Fibroblast of pulmonary artery (primary cell): ENCODE measurements at regions not wholly inside any gene's neighbourhood (a gene's known extent, or its start where the extent isn't known, plus 50 kb on each side); places are given as distances from the start of the nearest gene placed in this dataset.

Experiments used
- DNase-seq: peaks from one replicate; pipeline ENCODE4 v3.0.0-alpha.2; 2010; ENCODE audit warnings: low read depth
- H3K4me3 ChIP-seq: replicated peaks from 2 replicates; pipeline ENCODE4 v1.5.1; 2011; ENCODE audit warnings: low read depth, mild to moderate bottlenecking, control low read depth, low read length, moderate library complexity
- TF ChIP-seq, protein P1 (sequence below): IDR thresholded peaks from 2 replicates; pipeline ENCODE4 v1.5.1; 2011; ENCODE audit warnings: mild to moderate bottlenecking, control low read depth, low read length, inconsistent platforms; ENCODE audit errors: missing control alignments

GRCh38 chr3:18247139-18247695, 177.9 kb downstream of the SATB1 start:
- TF ChIP-seq, protein P1, sequence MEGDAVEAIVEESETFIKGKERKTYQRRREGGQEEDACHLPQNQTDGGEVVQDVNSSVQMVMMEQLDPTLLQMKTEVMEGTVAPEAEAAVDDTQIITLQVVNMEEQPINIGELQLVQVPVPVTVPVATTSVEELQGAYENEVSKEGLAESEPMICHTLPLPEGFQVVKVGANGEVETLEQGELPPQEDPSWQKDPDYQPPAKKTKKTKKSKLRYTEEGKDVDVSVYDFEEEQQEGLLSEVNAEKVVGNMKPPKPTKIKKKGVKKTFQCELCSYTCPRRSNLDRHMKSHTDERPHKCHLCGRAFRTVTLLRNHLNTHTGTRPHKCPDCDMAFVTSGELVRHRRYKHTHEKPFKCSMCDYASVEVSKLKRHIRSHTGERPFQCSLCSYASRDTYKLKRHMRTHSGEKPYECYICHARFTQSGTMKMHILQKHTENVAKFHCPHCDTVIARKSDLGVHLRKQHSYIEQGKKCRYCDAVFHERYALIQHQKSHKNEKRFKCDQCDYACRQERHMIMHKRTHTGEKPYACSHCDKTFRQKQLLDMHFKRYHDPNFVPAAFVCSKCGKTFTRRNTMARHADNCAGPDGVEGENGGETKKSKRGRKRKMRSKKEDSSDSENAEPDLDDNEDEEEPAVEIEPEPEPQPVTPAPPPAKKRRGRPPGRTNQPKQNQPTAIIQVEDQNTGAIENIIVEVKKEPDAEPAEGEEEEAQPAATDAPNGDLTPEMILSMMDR, result no peak

DNA sequence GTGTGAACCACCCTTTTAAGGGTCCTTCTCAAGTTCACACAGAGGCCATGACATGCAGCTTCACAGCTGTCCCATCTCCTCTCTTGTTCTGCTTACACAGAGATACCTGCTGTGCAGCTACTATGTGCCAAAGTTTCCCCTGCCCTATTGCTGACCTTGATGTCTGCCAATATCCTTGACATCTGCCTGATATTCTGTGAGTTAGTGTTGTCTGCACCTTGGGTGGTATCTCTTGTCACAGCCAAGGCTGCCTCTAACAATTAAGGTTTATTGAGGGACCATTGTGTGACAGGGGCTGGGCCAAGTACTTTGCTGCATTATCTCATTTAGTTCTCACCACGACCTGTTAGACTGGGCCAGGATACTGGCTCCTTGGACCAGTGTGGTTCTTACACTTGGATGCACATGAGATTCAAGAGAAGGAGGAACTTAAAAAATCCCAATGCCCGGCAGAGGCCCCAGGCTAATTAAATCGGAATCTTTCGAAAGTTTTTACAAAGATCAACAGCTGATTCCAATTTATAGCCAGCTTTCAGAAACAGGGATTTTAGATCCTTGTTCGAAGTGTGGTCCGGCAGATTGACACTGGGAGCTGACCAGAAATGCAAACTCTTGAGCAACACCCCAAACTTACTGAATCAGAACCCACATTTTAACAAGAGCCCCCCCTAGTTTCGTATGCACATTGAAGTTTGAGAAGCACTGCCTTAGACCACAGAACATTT, 178.6 kb downstream of the SATB1 start:
- TF ChIP-seq, protein P1, result no peak
- H3K4me3 ChIP-seq, result no peak overlapping the region
- DNase-seq, result no peak

More at GRCh38 chr3:18247139-18247695, 177.9 kb downstream of the SATB1 start:
- no peak for DNase-seq
- no peak overlapping the region for H3K4me3 ChIP-seq

DNA sequence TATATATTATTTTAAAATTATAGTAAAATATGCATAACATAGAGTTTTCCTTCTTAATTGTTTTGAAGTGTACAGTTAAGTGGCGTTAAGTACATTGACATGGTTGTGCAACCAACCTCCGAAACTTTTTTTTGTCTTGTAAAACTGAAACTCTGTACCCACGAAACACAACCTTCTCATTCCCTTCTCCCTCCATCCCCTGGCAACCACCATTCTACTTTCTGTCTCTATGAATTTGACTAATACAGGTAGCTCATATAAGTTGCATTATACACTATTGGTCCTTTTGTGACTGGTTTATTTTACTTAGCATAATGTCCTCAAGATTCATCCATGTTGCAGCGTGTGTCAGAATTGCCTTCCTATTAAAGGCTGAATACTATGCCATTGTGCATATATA, 179.4 kb downstream of the SATB1 start:
- DNase-seq, result no peak
- H3K4me3 ChIP-seq, result no peak overlapping the region
- TF ChIP-seq, protein P1, result no peak

GRCh38 chr3:18241837-18242236, 183.3 kb downstream of the SATB1 start:
- no peak for DNase-seq
- TF ChIP-seq, protein P1, result no peak
- H3K4me3 ChIP-seq, result no peak overlapping the region

GRCh38 chr3:18239674-18240073, 185.5 kb downstream of the SATB1 start:
- DNase-seq, result no peak
- TF ChIP-seq, protein P1, result no peak
- no peak overlapping the region for H3K4me3 ChIP-seq

DNA sequence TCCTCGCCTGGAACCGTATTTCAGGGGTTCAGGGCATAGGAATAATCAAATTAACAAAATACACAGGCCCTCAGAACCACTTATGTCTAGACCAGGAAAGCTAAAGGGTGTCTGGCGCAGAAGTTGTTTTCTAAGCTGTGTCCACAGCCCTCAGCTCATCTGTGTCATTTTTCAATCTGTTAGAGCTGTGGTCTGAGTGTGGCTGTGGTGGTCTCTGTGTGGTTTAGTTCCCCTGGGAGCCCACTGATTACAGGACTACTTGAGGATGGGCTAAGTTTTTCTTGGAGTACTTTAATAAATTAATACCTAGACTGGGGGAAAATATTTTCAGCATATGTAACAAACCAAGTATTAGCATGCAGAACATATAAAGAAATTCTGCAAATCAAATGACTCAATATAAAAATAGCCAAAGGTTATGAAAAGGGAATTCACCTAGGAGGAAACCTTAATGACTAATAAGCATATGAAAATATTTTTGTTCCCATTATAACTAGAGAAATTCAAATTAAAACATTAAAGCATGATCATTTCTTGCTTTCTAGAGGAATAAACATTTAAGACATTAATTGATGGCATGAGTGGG, 186.3 kb downstream of the SATB1 start:
- no peak overlapping the region for H3K4me3 ChIP-seq
- TF ChIP-seq, protein P1, result no peak
- no peak for DNase-seq
